ENCODE measurements at regions not wholly inside any gene's neighbourhood (a gene's known extent, or its start where the extent isn't known, plus 50 kb on each side); places are given as distances from the start of the nearest gene placed in this dataset.
A peak's percentile ranks its signal among the peaks of the same experiment; 100 is the strongest.

GRCh38 chr2:41830600-41830999, 217.2 kb upstream of the PKDCC start:
- no peak overlapping the region for H3K4me3 Mint-ChIP-seq
- peaks cover 23% of the 10 kb centered on the region for H3K27me3 Mint-ChIP-seq
- no peaks in the 10 kb centered on the region for H3K9me3 Mint-ChIP-seq (ENCODE audit: low read depth)
- H3K36me3 Mint-ChIP-seq, result no peaks in the 10 kb centered on the region
- H3K4me1 Mint-ChIP-seq (ENCODE audit: low read depth), result no peaks in the 10 kb centered on the region
- H3K27ac Mint-ChIP-seq, result no peak overlapping the region

GRCh38 chr2:41832218-41832617, 215.6 kb upstream of the PKDCC start:
- Mint-ChIP-seq H3K36me3 (no peaks in the 10 kb centered on the region), H3K4me1 (ENCODE audit: low read depth) (no peaks in the 10 kb centered on the region), H3K9me3 (ENCODE audit: low read depth) (no peaks in the 10 kb centered on the region), H3K27ac (no peak overlapping the region), H3K4me3 (no peak overlapping the region), H3K27me3 (peaks cover 23% of the 10 kb centered on the region)

GRCh38 chr2:41835401-41835800, 212.4 kb upstream of the PKDCC start:
- no peaks in the 10 kb centered on the region for H3K36me3 Mint-ChIP-seq
- peaks cover 1% of the 10 kb centered on the region for H3K4me1 Mint-ChIP-seq (ENCODE audit: low read depth)
- H3K27me3 Mint-ChIP-seq, result peaks cover 32% of the 10 kb centered on the region
- H3K4me3 Mint-ChIP-seq, result no peak overlapping the region
- no peak overlapping the region for H3K27ac Mint-ChIP-seq
- no peaks in the 10 kb centered on the region for H3K9me3 Mint-ChIP-seq (ENCODE audit: low read depth)

GRCh38 chr2:41836948-41837347, 210.9 kb upstream of the PKDCC start:
- H3K27ac Mint-ChIP-seq, result no peak overlapping the region
- no peaks in the 10 kb centered on the region for H3K36me3 Mint-ChIP-seq
- peaks cover 31% of the 10 kb centered on the region for H3K27me3 Mint-ChIP-seq
- no peaks in the 10 kb centered on the region for H3K9me3 Mint-ChIP-seq (ENCODE audit: low read depth)
- H3K4me3 Mint-ChIP-seq, result no peak overlapping the region
- peaks cover 10% of the 10 kb centered on the region for H3K4me1 Mint-ChIP-seq (ENCODE audit: low read depth)

GRCh38 chr2:41837610-41838009, 210.2 kb upstream of the PKDCC start:
- no peak overlapping the region for H3K27ac Mint-ChIP-seq
- peaks cover 10% of the 10 kb centered on the region for H3K4me1 Mint-ChIP-seq (ENCODE audit: low read depth)
- no peaks in the 10 kb centered on the region for H3K36me3 Mint-ChIP-seq
- peaks cover 29% of the 10 kb centered on the region for H3K27me3 Mint-ChIP-seq
- H3K4me3 Mint-ChIP-seq, result no peak overlapping the region
- H3K9me3 Mint-ChIP-seq (ENCODE audit: low read depth), result no peaks in the 10 kb centered on the region

GRCh38 chr2:41840702-41841551, 206.9 kb upstream of the PKDCC start:
- Mint-ChIP-seq H3K4me1 (ENCODE audit: low read depth) (peaks cover 10% of the 10 kb centered on the region), H3K27me3 (peaks cover 15% of the 10 kb centered on the region), H3K27ac (peak overlapping the region; percentile 92), H3K36me3 (no peaks in the 10 kb centered on the region), H3K4me3 (peak overlapping the region; percentile 95), H3K9me3 (ENCODE audit: low read depth) (no peaks in the 10 kb centered on the region)

GRCh38 chr2:41846962-41847361, 200.9 kb upstream of the PKDCC start:
- Mint-ChIP-seq H3K27me3 (peaks cover 18% of the 10 kb centered on the region), H3K36me3 (peaks cover 3% of the 10 kb centered on the region), H3K9me3 (ENCODE audit: low read depth) (no peaks in the 10 kb centered on the region), H3K4me1 (ENCODE audit: low read depth) (no peaks in the 10 kb centered on the region), H3K27ac (no peak overlapping the region), H3K4me3 (no peak overlapping the region)

GRCh38 chr2:41847744-41848441, 199.9 kb upstream of the PKDCC start:
- no peaks in the 10 kb centered on the region for H3K9me3 Mint-ChIP-seq (ENCODE audit: low read depth)

GRCh38 chr2:41851554-41851953, 196.3 kb upstream of the PKDCC start:
- Mint-ChIP-seq H3K4me3 (no peak overlapping the region), H3K4me1 (ENCODE audit: low read depth) (peaks cover 4% of the 10 kb centered on the region), H3K27ac (no peak overlapping the region), H3K36me3 (peaks cover 3% of the 10 kb centered on the region), H3K27me3 (peaks cover 17% of the 10 kb centered on the region), H3K9me3 (ENCODE audit: low read depth) (no peaks in the 10 kb centered on the region)

More at GRCh38 chr2:41847744-41848441, 199.9 kb upstream of the PKDCC start:
- Mint-ChIP-seq H3K36me3 (peaks cover 3% of the 10 kb centered on the region), H3K27me3 (peaks cover 19% of the 10 kb centered on the region), H3K4me1 (ENCODE audit: low read depth) (no peaks in the 10 kb centered on the region), H3K27ac (no peak overlapping the region), H3K4me3 (no peak overlapping the region)

GRCh38 chr2:41853427-41854191, 194.2 kb upstream of the PKDCC start:
- Mint-ChIP-seq H3K4me1 (ENCODE audit: low read depth) (peaks cover 4% of the 10 kb centered on the region), H3K9me3 (ENCODE audit: low read depth) (no peaks in the 10 kb centered on the region), H3K27ac (no peak overlapping the region), H3K4me3 (no peak overlapping the region), H3K36me3 (peaks cover 3% of the 10 kb centered on the region), H3K27me3 (peaks cover 12% of the 10 kb centered on the region)

GRCh38 chr2:41854227-41854626, 193.6 kb upstream of the PKDCC start:
- peaks cover 3% of the 10 kb centered on the region for H3K36me3 Mint-ChIP-seq
- H3K4me1 Mint-ChIP-seq (ENCODE audit: low read depth), result peaks cover 4% of the 10 kb centered on the region
- no peak overlapping the region for H3K4me3 Mint-ChIP-seq
- H3K27ac Mint-ChIP-seq, result peak overlapping the region; percentile 16
- H3K9me3 Mint-ChIP-seq (ENCODE audit: low read depth), result no peaks in the 10 kb centered on the region
- peaks cover 12% of the 10 kb centered on the region for H3K27me3 Mint-ChIP-seq

- Mint-ChIP-seq H3K27me3 (peaks cover 5% of the 10 kb centered on the region), H3K9me3 (ENCODE audit: low read depth) (no peaks in the 10 kb centered on the region), H3K27ac (no peak overlapping the region), H3K4me3 (no peak overlapping the region), H3K36me3 (no peaks in the 10 kb centered on the region), H3K4me1 (ENCODE audit: low read depth) (peaks cover 4% of the 10 kb centered on the region)
Observed at GRCh38 chr2:41856946-41857345, 190.9 kb upstream of the PKDCC start.

GRCh38 chr2:41859615-41860514, 188.0 kb upstream of the PKDCC start:
- Mint-ChIP-seq H3K36me3 (no peaks in the 10 kb centered on the region), H3K9me3 (ENCODE audit: low read depth) (no peaks in the 10 kb centered on the region), H3K4me3 (no peak overlapping the region), H3K27ac (no peak overlapping the region), H3K4me1 (ENCODE audit: low read depth) (no peaks in the 10 kb centered on the region), H3K27me3 (peaks cover 4% of the 10 kb centered on the region)

GRCh38 chr2:41863062-41863461, 184.8 kb upstream of the PKDCC start:
- Mint-ChIP-seq H3K4me1 (ENCODE audit: low read depth) (no peaks in the 10 kb centered on the region), H3K36me3 (no peaks in the 10 kb centered on the region), H3K9me3 (ENCODE audit: low read depth) (no peaks in the 10 kb centered on the region), H3K27ac (no peak overlapping the region), H3K4me3 (no peak overlapping the region), H3K27me3 (peaks cover 4% of the 10 kb centered on the region)
